NCI-H1694 (cell line): ENCODE measurements at regions not wholly inside any gene's neighbourhood (a gene's known extent, or its start where the extent isn't known, plus 50 kb on each side); places are given as distances from the start of the nearest gene placed in this dataset.

Experiments used
- DNase-seq: peaks from one replicate; lab custom pipeline; 2025; lab: John Stamatoyannopoulos, UW

DNA sequence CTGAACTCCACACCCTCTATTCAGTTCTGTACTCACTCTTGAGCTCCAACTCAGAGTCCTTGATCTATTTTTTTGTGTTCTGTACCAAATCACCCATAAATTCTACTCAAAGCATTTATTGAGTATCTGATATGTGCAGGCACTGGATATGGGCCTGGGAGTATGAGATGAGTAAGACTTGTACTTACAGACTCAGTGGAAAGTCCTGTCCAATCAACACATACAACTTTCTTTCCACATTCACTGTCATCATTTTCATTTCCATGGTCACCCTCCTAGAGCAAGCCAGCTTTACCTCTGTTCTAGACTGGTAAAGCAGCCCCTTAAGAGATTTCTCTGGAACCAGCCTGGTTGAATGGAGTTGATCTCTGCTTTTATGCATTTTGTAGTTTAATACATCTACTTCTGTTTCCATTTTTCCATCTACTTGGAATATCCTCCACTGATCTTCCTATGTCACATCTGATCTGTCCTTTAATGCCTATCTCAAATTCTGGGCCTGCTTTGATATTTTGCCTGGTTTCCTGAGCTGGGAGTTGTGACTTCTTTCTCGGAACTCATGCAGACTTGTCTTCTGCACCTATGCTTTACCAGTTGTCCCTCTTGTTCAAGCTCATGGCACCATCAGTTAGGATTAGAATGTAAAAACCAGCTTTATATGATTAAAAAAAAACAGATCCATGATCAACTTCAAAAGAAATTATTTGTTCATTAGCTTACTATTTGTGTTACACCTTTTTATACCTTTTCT lies 96.9 kb upstream of the GLS start:
- no peak for DNase-seq

DNA sequence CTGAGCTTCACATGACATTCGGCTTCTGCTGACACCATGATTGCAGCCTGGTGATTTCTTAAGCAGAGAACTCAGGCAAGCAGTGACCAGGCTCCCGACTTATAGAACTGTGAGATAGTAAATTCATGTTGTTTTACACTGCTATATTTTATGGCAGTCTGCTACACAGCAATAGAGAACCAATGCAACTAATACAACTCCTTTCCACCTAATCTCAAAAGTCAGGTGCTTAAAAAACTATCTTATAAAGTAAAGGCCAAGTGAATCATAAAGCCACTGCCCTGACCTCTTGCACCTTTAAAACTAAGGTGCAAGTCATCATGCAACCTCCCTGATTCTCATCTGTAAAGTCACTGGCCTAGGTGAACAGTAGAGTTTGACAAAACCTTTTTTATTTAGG lies 95.3 kb upstream of the GLS start:
- no peak for DNase-seq

DNA sequence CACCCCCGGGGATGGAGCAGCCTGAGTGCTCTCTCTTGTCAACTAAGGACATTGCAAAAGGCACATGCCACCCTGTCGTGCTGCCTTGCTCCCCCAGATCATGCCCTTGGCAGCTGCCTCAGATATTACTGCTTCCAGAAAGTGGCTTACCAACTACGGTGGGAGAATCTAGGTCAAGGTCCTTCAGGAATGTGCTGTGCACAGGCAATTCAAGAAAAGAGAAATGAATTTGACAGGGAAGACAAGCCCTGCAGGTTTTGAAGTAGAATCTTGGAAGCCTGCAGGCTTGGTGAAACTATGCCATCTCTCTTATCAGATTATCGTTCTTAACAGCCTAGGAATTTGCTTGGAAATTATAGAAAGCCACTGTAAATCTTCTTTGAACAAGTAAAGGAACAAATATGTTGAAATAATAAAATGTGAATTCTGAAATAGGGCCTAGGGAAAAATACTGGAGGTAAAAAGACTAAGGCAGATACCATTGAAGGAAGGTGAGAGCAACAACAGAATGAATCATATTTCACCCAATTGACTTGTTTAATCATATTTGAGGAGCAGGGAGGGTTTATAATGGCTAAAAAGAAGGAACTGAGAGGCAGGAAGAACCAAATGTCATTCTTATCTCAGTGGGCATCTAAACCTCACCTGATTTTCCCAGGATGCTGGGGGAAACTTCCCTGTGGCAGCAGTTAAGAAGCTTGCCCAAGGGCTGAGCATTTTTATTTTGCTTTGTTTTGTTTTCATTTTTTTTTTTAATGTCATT lies 94.0 kb upstream of the GLS start:
- no peak for DNase-seq

DNA sequence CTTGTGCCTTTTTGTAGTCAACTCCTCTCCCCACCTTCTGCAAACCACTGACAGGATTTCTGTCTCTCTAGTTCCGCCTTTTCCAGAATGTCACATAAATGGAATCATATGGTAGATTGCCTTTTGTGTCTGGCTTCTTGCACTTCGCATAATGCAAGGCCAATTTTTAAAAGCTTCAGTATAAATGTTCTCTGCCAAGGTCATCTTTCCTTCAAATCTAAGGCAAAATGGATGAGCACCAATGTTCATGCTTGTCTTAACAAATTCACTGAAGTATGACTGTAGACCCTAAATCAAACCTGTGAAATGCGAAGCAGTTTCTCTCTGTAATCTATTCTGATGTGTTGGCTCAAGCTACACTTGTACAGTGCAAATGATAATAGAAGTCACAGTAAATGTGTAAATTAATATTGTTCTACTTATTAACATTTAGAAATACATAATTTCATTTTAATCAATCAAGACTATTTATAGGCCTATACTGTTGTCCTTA lies 92.8 kb upstream of the GLS start:
- no peak for DNase-seq

DNA sequence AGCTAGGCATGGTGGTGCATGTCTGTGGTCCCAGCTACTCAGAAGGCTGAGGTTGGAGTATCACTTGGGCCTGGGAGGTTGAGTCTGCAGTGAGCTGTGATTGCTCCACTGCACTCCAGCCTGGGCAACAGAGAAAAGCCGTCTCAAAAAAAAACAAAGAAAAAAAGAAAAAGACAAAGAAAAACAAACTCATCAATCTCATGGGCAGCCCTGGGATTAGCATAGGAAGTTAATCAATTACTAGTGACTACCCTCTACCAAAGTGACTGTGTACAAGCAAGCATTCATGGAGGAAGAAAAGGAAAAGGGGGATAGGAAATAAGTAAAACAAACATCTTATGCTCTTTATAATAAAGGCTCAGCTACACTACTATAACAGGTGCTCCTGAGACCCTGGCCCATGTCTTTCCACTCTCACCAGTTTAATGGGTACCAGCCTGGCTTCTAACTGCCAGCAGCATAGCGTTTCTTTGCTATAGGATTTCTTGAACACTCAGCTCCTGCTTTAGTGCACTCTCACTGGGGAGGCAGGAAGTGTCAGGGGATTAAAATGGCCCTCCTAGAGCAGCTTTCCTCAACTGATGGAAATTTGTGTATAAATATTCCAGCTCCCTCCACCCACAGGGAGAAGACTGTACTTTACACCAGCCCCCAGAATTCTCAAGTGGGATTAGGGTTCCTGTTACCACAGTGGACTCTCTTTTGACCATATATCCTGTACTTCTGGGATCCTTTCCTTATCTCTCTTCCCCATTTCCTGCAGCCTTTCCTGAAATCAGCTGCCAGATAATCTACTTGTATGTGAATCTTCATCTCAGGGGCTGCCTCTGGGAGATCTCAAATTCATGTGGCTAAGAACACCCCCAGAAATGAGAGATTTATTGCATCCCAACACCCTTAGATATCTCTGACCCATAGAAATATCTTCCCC lies 91.3 kb upstream of the GLS start:
- DNase-seq: no peak

DNA sequence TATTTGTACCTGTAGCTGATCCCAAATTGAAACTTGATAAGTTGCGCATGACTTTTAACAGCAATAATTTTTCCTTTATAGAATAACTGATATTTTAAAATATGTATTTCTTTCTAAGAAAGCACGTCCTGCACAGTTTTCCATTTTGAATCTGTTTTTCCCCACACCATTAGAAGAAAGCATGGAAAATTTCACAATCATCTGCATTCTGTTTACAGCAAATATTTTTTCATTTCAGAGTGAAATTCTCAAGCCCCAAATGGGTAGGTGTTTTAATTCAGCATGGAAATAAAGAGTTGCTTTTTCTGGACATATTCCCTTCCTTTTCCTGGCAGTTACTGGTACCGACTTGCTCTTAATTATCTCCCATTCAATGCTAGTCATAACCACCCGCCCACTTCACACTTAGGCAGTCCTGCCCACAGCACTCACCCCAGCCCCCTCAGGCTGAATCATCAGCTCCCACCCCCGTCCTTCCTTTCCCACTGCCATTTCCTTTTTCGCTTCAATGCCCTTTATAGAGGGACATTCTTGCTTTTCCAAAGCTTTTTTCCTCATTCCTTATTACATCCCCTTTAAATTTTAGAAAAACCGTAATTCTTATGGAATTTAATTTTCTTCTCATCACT lies 89.2 kb upstream of the GLS start:
- no peak for DNase-seq

DNA sequence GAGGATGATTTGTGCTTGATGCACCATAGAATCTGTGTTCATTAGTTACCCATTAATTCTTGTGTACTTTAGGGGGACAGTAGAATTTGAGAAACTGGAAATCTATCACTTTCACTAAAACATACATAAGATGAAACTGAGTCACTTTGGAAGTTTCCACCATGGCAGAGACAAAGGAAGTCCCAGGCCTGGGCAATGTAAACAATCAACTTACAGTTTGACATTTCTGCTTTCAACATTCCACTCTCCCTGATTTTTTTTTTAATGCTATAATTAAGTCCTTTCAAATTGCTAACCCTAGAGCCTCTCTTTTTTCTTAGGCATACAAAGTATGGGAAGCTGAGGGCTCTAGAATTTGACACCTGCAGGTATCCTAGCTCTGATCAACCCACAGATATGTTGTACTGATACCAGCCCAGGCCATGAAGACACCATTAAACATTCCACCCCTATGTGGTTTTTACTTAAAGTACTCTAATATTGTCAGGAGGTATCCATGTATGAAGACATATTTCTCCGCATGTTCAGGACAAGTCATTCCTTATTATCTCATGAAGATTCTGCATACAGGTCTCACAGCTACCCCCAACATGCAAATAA lies 88.5 kb upstream of the GLS start:
- no peak for DNase-seq

GRCh38 chr2:190792956-190793888 lies 87.4 kb upstream of the GLS start:
- no peak for DNase-seq

DNA sequence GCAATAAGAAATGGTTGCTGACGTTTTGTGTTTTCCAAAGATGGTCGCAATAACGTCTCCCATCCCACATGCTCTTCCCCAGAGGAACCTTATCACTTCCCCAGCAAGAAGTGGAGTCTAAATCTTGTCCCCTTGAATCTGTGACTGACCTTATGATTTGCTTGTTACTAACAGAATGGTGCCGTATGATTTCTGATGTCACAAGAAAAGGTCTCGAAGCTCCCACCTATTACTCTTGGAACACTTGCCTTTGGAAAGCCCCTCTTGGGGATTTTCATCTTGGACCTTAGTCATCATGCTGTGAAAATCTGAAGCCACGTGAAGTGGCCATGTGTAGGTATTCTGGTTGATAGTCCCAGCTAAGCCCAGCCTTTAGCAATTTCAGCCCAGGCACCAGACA lies 86.2 kb upstream of the GLS start:
- DNase-seq: no peak

GRCh38 chr2:190794790-190795189 lies 85.8 kb upstream of the GLS start:
- no peak for DNase-seq

- DNase-seq: no peak
Measured at GRCh38 chr2:190795686-190796085, 84.9 kb upstream of the GLS start.

- DNase-seq: no peak
Measured at GRCh38 chr2:190799999-190800398, 80.6 kb upstream of the GLS start.

DNA sequence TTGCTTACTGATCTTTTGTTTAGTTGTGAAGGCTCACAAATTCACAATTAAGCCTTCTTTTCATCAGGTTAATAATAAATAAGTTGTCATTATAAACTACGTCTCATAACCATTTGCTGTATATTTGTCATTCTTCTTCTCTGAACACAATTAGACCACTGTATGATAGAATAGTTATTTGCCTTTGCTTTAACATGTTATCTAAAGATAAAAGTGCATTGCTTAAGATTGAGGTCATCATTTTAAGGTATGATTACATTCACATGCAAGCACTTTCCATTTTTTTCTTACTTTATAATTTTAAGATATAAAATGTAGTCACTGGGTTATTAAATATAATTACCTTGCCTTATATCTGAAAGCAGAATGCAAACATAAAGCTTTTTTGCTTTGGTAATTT lies 80.1 kb upstream of the GLS start:
- no peak for DNase-seq

DNA sequence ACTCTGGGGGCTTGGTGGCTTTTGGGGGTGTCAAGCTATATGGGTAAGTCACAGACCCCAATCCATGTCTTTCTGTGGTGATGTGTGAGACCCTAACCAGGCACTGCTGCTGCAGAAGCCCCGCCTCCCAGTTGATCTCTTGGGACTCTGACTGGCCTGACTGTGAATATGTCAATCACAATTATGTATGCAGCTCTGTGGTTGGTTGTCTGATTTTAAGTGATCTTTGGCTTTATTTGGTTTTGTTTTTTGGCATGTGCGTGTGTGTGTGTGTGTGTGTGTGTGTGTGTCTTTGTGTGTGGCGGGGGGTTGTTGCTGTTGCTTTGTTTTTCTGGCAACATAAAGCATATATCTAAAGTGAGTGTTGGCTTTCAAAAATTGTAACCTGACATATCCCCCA lies 78.5 kb upstream of the GLS start:
- no peak for DNase-seq

DNA sequence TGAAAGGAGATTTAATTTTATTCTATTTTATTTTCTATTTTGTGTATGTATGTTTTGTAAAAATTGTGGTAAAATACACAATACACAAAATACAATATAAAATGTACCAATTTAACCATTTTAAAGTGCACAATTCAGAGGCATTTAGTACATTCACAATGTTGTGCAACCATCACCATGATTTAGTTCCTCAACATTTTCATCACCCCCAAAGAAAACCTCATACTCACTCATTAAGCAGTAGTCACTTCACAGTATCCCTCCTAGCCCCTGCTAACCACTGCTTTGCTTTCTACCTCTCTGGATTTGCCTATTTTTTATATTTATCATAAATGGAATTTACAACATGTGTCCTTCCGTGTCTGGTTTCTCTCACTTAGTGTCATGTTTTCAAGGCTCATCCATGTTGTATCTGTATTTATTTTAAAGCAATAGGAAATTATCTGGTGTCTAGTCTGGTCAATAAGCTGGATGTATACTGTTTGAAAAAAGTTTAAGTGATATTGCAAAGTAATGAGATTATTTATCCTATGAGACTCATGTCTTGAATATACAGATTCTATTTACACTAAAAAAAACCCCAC lies 77.9 kb upstream of the GLS start:
- DNase-seq: no peak

GRCh38 chr2:190804182-190804795 lies 76.3 kb upstream of the GLS start:
- no peak for DNase-seq

DNA sequence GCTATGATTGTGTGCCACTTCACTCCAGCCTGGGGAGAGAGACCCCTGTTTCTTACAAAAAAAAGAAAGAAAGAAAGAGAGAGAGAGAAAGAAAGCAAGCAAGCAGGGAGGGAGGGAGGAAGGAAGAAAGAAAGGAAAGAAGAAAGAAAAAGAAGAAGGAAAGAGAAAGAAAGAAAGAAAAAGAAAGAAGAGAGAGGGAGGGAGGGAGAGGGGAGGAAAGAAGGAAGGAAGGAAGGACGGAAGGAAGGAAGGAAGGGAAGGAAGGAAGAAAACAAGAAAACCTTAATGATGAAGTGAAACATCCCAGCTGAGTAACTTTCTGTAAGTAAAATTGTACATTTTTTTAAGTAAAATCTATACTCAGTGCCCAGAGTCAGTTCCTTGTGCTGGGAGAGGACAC lies 75.5 kb upstream of the GLS start:
- DNase-seq: no peak

DNA sequence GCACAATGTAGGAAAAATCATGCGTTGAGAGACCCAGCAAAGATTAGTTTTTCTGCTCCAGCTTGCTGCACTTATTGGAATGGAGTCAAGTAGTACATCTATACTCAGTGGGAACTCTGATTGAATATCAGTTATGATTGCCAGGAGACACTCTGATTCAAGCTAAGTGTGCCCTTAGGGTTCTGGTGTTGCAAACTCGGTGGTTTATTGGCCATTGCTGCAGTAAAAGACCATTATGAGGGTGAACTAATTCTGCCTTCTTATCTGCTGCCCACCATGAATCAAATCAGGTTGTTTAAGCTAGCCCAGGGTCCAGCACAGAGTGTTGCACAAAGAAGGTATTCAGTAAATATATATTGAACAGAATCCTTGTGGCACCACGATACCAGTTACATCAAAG lies 74.8 kb upstream of the GLS start:
- no peak for DNase-seq

- DNase-seq: no peak
Measured at GRCh38 chr2:190807886-190808285, 72.7 kb upstream of the GLS start.
